Islet of Langerhans (tissue), 1 donor: ENCODE measurements at regions not wholly inside any gene's neighbourhood (a gene's known extent, or its start where the extent isn't known, plus 50 kb on each side); places are given as distances from the start of the nearest gene placed in this dataset.

Experiments used
- FAIRE-seq: peaks from one replicate; lab custom pipeline; 2011; peaks lifted over from hg19 to GRCh38; lab: Jason Lieb, UNC

DNA sequence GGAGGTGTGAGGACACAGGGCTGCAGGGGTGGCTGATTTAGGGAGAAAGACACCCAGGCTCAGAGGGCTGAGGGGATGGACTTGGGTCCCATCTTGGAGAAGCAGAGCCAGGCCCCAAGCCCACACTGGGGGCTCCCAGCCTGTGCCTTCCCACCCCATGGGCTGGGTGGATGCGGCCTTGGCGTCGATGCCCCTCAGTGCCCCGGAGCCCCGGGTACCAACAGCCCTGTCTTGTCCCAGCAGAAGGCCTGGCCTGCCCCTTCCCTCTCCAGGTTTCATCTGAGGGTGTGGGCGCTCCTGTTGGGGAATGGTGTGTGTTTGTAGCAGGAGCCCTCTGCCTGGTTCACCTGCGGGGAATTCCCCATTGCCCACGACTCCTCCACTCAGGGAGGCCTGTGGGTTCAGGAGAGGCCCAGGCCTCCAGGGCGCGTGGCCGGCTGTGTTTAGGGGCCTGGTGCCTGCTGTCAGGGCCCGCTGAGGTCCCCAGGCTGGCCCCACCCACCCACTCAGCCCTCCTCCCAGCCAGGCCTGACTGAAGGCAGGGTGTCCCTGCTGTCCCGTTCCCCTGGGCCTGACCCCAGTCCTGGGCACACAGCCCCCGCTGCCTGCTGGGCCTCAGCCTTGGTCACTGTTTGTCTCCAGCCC lies 51.1 kb upstream of the BEGAIN start:
- no peak for FAIRE-seq

GRCh38 chr14:100639280-100639679 lies 52.1 kb upstream of the BEGAIN start:
- FAIRE-seq = no peak

- no peak for FAIRE-seq
Observed at GRCh38 chr14:100640471-100641273, 53.5 kb upstream of the BEGAIN start.

GRCh38 chr14:100641274-100641860 lies 54.1 kb upstream of the BEGAIN start:
- FAIRE-seq = no peak

- FAIRE-seq = no peak
Observed at GRCh38 chr14:100643426-100643825, 56.2 kb upstream of the BEGAIN start.

GRCh38 chr14:100644383-100644782 lies 57.2 kb upstream of the BEGAIN start:
- FAIRE-seq = no peak

DNA sequence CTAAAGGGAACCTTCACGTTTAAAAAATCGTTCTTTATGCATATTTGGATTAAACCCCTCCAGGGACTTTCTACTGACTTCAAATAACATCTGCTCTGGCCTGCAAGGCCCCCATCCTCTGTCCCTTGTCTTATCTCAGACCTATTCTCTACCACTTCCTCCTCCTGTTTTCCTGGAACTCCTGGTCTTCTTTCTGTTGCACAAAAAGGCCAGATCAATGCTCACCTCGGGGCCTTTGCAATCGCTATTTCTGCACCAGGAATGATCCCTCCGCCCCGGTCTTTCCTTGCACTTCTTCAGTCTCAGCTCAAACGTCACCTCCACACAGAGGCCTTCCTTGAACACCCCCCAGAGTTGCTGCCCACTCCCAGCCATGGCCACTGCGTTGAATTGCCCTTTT lies 57.6 kb upstream of the BEGAIN start:
- no peak for FAIRE-seq

- no peak for FAIRE-seq
Observed at GRCh38 chr14:100645196-100645981, 58.2 kb upstream of the BEGAIN start.

GRCh38 chr14:100645982-100646314 lies 58.7 kb upstream of the BEGAIN start:
- no peak for FAIRE-seq

- no peak for FAIRE-seq
Observed at GRCh38 chr14:100648474-100649172, 61.4 kb upstream of the BEGAIN start.

DNA sequence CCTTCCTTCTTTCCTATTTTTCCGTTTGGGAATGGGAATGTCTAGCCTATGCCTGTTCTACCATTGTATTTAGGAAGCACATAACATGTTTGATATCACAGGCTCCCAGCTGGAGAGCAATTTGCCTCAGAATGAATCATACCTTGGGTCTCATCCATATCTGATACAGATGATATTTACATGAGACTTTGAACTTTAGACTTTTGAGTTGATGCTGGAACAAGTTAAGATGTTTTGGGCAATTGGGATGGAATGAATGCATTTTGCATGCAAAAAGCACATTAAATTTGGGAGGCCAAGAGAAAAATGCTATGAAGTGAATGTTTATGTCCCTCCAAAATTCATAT lies 61.9 kb upstream of the BEGAIN start:
- FAIRE-seq = no peak

DNA sequence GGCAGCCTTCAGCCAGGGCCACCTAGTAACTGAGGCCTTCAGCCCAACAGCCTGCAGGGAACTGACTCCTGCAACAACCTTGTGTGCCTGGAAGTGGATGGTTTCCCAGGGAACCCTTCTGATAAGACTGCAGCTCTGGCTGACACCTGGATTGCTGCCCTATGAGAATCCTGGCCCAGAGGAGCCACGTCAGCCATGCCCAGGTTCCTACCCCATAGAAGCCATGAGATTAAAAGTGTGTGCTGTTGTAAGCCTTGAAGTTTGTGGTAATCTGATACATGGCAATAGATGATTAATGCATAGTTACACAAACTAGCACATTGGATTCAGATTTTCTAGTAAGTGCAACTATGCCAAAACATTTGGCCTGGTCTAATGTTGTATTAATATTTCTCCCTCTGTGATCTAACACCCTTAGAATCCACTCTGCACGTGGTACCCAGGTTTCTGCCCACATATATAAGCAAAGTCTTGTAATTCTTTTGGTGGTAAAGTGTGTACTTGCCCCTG lies 64.8 kb upstream of the BEGAIN start:
- no peak for FAIRE-seq

DNA sequence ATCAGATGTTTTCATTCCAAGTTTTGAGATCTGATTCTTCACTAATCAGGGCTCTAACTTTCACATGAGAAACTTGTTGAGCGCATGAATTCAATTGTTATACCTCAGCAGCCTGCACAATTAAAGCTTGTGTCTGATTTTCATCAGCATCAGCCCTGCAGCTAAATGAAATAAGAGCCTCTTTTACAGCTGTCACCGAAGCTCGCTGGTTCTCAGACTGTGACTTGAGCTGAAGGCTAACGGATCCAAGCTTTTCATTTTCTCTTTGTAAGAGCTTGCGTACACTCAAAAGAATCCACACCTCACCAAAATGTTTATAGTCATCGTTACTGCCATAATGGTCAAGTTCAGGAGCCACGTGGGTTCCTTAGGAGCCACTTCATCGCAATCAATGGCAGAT lies 65.5 kb upstream of the BEGAIN start:
- FAIRE-seq = no peak

DNA sequence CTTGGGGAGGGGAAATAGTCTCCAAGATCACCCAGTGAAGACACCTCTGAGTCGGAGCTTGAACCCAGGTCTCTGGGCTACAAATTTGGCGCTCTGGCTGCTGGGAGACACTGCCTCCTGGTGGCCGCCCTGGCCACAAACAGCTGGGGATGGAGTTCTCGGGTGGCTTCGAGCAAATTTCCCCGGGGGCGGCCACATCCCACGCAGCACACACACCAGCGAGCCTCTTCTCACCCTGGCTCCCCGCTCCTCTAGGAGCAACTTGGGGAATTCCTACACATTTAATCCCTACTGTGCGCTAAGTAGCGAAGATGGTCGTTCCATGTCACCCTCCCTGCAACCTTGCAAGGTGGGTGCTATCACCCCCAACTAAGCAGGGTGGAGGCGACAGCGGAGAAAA lies 66.2 kb upstream of the BEGAIN start:
- no peak for FAIRE-seq

DNA sequence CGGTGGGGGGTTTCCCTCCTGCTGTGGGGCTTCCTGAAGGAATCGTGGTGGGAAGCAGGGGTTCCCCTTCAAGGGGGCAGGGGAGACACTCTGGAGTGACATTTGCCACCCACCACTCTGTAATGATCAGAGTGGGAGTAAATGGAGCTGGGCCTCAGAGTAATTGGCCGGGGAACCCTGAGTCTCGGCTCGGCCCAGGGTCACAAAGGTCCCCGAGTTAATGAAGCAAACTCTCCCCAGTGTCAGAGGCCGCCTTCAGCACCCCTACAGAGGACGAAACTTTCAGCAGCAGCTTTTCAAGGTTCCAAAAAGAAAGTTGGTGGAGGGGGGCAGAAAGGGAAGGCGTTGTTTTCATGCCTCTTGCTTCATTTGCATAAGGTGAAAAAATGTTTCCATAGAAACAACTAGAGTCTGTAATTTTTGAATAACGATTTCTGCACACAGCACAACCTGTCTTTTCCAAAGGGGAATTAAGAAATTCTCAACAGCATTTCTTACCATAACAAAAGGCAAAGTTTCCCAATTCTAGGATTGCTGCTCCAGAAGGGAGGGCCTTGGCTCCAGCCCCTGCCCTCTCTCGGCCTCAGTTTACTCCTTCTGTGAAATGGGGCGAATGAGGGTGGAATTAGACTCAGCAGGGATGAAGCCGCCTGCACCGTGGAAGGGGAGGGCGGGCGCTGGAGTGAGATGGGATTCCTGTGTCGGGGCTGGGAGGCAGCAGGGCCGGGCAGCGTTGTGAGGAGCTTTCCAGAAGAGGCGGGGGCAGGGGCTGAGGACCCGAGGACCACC lies 67.0 kb upstream of the BEGAIN start:
- no peak for FAIRE-seq

DNA sequence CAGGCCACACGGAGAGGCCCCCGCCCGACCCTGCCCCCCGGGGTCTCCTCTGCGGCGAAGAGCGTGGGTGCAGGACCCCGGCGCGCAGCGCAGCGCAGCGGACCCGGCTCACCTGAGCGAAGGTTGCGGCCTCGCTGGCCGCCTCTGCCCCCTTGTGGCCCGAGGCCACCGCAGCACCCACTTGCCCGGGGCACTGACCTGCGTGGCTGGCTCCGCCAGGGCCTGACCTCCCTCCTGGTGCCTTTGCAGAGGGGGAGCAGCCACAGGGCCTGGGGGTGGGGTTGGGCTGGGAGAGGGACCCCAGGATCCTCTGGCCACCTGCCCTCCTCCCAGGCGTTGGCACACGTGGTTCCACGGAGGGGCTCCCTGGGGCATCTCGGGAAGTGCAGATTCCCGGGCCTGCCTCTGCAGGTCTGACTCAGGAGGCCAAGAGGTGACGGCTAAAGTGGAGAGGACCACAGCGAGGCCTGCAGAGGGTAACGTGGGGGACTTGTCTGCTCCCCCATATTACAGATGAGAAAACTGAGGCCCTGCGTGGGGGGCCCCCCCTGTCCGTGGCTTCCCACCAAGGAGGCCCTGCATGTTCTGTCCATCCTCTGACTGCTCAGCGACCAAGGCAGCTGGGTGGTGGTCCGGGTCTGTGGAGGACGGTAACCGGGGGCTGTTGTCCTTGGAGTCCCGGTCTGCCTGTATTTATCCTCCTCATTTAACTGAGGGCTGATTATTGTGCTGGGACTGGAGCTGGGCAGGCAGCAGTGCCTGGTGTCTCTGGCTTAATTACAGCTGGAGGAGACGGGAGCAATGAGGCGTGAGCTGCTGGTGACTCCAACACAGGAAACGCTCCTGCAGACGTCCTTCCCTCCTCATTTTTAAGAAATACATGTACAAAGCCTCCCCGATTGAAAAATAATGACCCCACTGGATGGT lies 67.9 kb upstream of the BEGAIN start:
- FAIRE-seq = no peak

DNA sequence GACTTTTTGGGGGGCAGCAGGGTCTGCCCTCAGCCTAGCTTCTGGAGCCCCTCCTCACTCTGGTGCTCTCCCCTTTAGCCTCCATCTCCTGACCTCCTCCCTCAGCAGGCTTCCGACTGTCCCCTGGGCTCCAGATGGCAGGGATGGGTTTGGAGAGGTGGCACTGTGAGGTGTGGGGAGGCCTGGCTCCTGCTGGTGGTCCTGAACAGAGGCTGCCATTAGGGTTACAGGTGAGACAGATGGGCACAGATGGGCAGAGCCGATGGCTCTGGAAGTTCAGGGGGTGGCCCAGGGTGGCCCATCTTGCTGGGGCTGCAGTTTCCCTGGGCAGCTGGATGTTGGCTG lies 68.5 kb upstream of the BEGAIN start:
- no peak for FAIRE-seq

- no peak for FAIRE-seq
Observed at GRCh38 chr14:100656996-100657395, 69.7 kb upstream of the DLK1 start.

DNA sequence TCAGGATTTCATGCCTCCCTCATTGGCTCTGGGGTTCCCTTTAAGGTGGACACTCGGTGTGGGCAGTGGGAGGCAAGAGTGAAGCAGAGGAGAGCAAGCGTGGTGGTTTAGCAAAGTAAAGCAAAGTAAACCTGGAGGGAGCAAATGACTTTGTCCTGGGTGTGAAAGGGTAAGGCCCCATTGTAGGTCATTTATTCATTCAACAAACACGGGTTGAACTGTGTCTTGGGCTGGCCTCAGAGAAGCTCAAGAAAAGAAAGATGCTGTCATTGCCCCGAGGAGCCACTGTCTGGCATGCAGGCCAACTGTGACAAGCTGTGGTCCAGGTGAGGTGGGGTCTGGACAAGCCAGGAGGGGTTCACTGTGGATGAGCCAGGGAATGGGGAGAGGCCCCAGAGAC lies 68.9 kb upstream of the DLK1 start:
- no peak for FAIRE-seq

GRCh38 chr14:100658181-100658886 lies 68.4 kb upstream of the DLK1 start:
- no peak for FAIRE-seq
